ENCODE measurements at regions not wholly inside any gene's neighbourhood (a gene's known extent, or its start where the extent isn't known, plus 50 kb on each side); places are given as distances from the start of the nearest gene placed in this dataset.

GRCh38 chr1:5340560-5341130, 651.6 kb downstream of the NPHP4 start:
- TF ChIP-seq CTCF (IDR thresholded peaks at IDR 0.05) (no peak), POLR2A (IDR thresholded peaks at IDR 0.05) (no peak)

Data from lower leg skin (tissue), 3 donors.